Calu3 (cell line): ENCODE measurements at regions not wholly inside any gene's neighbourhood (a gene's known extent, or its start where the extent isn't known, plus 50 kb on each side); places are given as distances from the start of the nearest gene placed in this dataset.

Experiments used
- BruUV-seq: library from RNA; stranded (reverse); fragments of 400-500 nt; replicated peaks from 2 replicates; lab custom pipeline; 2021; lab: Mats Ljungman, UMichigan
- CTCF ChIA-PET: fragments of 300-600 bp; sonication (Branson Sonifier 250); formaldehyde crosslinking; loops from one replicate; lab custom pipeline; 2022; ENCODE audit warnings: antibody characterized with exemption; lab: Charles Lee
- DNase-seq: peaks from one replicate; pipeline ENCODE4 v3.0.0; 2022
- H3K27ac Mint-ChIP-seq: one replicate; pipeline ENCODE4 v1.8.0; 2022; ENCODE audit warnings: mixed read lengths; ENCODE audit not compliant: unreplicated experiment
- H3K27me3 Mint-ChIP-seq: one replicate; pipeline ENCODE4 v1.8.0; 2022; ENCODE audit warnings: mixed read lengths; ENCODE audit not compliant: unreplicated experiment
- H3K36me3 Mint-ChIP-seq: one replicate; pipeline ENCODE4 v1.8.0; 2022; ENCODE audit warnings: mild to moderate bottlenecking, moderate library complexity, mixed read lengths; ENCODE audit not compliant: insufficient read depth, unreplicated experiment
- H3K4me1 Mint-ChIP-seq: one replicate; pipeline ENCODE4 v1.8.0; 2022; ENCODE audit warnings: mild to moderate bottlenecking, low read depth, mixed read lengths; ENCODE audit not compliant: unreplicated experiment
- H3K4me3 Mint-ChIP-seq: one replicate; pipeline ENCODE4 v1.8.0; 2022; ENCODE audit warnings: mild to moderate bottlenecking, low read depth, moderate library complexity, mixed read lengths; ENCODE audit not compliant: unreplicated experiment
- H3K9me3 Mint-ChIP-seq: one replicate; pipeline ENCODE4 v1.8.0; 2022; ENCODE audit warnings: low read depth, mixed read lengths; ENCODE audit not compliant: unreplicated experiment
- intact Hi-C: fragments of 100-400 bp; cut with micrococcal nuclease; formaldehyde crosslinking; loops from one replicate; pipeline ENCODE4 v1.10.0; 2022; ENCODE audit not compliant: unreplicated experiment
- TF ChIP-seq, protein P1 (sequence below): fragments of 200-600 bp; IDR thresholded peaks from one replicate; pipeline ENCODE4 v1.8.0; 2022; ENCODE audit warnings: antibody characterized with exemption; ENCODE audit not compliant: unreplicated experiment

GRCh38 chr2:30396436-30397232 is 50.4 kb upstream of the LCLAT1 start:
- Mint-ChIP-seq H3K27me3 (peaks cover 63% of the 10 kb centered on the region), H3K4me3 (no peak overlapping the region), H3K27ac (no peak overlapping the region), H3K4me1 (no peaks in the 10 kb centered on the region), H3K36me3 (no peaks in the 10 kb centered on the region), H3K9me3 (no peaks in the 10 kb centered on the region)
- CTCF ChIA-PET: no interaction called here
- TF ChIP-seq, protein P1, sequence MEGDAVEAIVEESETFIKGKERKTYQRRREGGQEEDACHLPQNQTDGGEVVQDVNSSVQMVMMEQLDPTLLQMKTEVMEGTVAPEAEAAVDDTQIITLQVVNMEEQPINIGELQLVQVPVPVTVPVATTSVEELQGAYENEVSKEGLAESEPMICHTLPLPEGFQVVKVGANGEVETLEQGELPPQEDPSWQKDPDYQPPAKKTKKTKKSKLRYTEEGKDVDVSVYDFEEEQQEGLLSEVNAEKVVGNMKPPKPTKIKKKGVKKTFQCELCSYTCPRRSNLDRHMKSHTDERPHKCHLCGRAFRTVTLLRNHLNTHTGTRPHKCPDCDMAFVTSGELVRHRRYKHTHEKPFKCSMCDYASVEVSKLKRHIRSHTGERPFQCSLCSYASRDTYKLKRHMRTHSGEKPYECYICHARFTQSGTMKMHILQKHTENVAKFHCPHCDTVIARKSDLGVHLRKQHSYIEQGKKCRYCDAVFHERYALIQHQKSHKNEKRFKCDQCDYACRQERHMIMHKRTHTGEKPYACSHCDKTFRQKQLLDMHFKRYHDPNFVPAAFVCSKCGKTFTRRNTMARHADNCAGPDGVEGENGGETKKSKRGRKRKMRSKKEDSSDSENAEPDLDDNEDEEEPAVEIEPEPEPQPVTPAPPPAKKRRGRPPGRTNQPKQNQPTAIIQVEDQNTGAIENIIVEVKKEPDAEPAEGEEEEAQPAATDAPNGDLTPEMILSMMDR: no peak
- no peak for DNase-seq
- intact Hi-C loops: no loop called here
- no TSS peak for BruUV-seq
